GM19467 (cell line): ENCODE measurements at regions not wholly inside any gene's neighbourhood (a gene's known extent, or its start where the extent isn't known, plus 50 kb on each side); places are given as distances from the start of the nearest gene placed in this dataset.
"Not testable (repeated sequence)": the region's sequence is repeated elsewhere in the genome, so short reads cannot be mapped to it uniquely, and the experiment has no call there.

Source experiments
- ATAC-seq: cut with Tn5 transposase; IDR thresholded peaks from one replicate; pipeline ENCODE4 v1.9.1; 2021; ENCODE audit warnings: mild to moderate bottlenecking, moderate library complexity; ENCODE audit not compliant: unreplicated experiment

- ATAC-seq: no peak
These were observed 362.4 kb downstream of the ADCYAP1 start for GRCh38 chr18:1267021-1267420.

- ATAC-seq: no peak
These were observed 365.4 kb downstream of the ADCYAP1 start for GRCh38 chr18:1270081-1270480.

- ATAC-seq: no peak
These were observed 368.8 kb downstream of the ADCYAP1 start for GRCh38 chr18:1273469-1273868.

- ATAC-seq: no peak
These were observed 387.5 kb downstream of the ADCYAP1 start for GRCh38 chr18:1292167-1292566.

GRCh38 chr18:1294229-1294628, 389.6 kb downstream of the ADCYAP1 start:
- ATAC-seq: no peak

- no peak for ATAC-seq
These were observed 391.6 kb downstream of the ADCYAP1 start for GRCh38 chr18:1296237-1296636.

GRCh38 chr18:1302861-1303260, 398.2 kb downstream of the ADCYAP1 start:
- no peak for ATAC-seq

- no peak for ATAC-seq
These were observed 399.8 kb downstream of the ADCYAP1 start for GRCh38 chr18:1304392-1304992.

GRCh38 chr18:1306641-1307040, 402.0 kb downstream of the ADCYAP1 start:
- no peak for ATAC-seq

GRCh38 chr18:1308686-1309085, 404.0 kb downstream of the ADCYAP1 start:
- ATAC-seq: no peak

GRCh38 chr18:1311376-1311775, 406.7 kb downstream of the ADCYAP1 start:
- ATAC-seq: no peak

GRCh38 chr18:1335345-1335744, 430.7 kb downstream of the ADCYAP1 start:
- not testable (repeated sequence) for ATAC-seq

GRCh38 chr18:1350931-1351450, 446.3 kb downstream of the ADCYAP1 start:
- no peak for ATAC-seq

GRCh38 chr18:1353025-1353424, 448.4 kb downstream of the ADCYAP1 start:
- ATAC-seq: no peak

GRCh38 chr18:1357724-1358123, 453.1 kb downstream of the ADCYAP1 start:
- ATAC-seq: no peak

GRCh38 chr18:1361936-1362335, 457.3 kb downstream of the ADCYAP1 start:
- no peak for ATAC-seq

GRCh38 chr18:1370552-1370951, 465.9 kb downstream of the ADCYAP1 start:
- ATAC-seq: no peak

- no peak for ATAC-seq
These were observed 467.1 kb downstream of the ADCYAP1 start for GRCh38 chr18:1371724-1372123.

GRCh38 chr18:1383465-1383864, 478.8 kb downstream of the ADCYAP1 start:
- ATAC-seq: no peak

GRCh38 chr18:1388468-1388867, 483.8 kb downstream of the ADCYAP1 start:
- not testable (repeated sequence) for ATAC-seq

- no peak for ATAC-seq
These were observed 487.4 kb downstream of the ADCYAP1 start for GRCh38 chr18:1392046-1392445.

GRCh38 chr18:1392865-1393734, 488.4 kb downstream of the ADCYAP1 start:
- ATAC-seq: no peak
